ENCODE measurements at regions not wholly inside any gene's neighbourhood (a gene's known extent, or its start where the extent isn't known, plus 50 kb on each side); places are given as distances from the start of the nearest gene placed in this dataset.

GRCh38 chr5:24059716-24060115, 552.3 kb downstream of the PRDM9 start:
- ChIA-PET CTCF (no interaction called here), POLR2A (ENCODE audit: unreplicated experiment) (no interaction called here)
- in situ Hi-C loops (cut with MboI; ENCODE audit: low sequenced_read_pairs), result no loop called here
- WGBS, 2 experiments (ENCODE audit: extremely low coverage in 2 of 2, insufficient read length in 1 of 2), result no CpG with 5 or more reads among the region's 4 CpGs
- dilution Hi-C loops (cut with HindIII; ENCODE audit: low sequenced_read_pairs, unreplicated experiment), result no loop called here
- no peak overlapping the region for H2BK15ac ChIP-seq (ENCODE audit: low read depth, low read length)
- H4K20me1 ChIP-seq (ENCODE audit: insufficient read depth, low read length), result no peaks in the 10 kb centered on the region
- H2BK5ac ChIP-seq (ENCODE audit: low read depth, low read length, poor library complexity, severe bottlenecking), result no peak overlapping the region
- H3K79me1 ChIP-seq (ENCODE audit: low read depth in 1 of 2, low read length in 2 of 2), result no peaks in the 10 kb centered on the region
- H4K8ac ChIP-seq (ENCODE audit: low read depth in 2 of 2, low read length in 2 of 2), result no peak overlapping the region
- no peak overlapping the region for H3K27ac ChIP-seq (ENCODE audit: insufficient read depth, low read length)
- H4K5ac ChIP-seq (ENCODE audit: low read depth, low read length), result no peak overlapping the region
- H2BK20ac ChIP-seq (ENCODE audit: low read depth, low read length), result no peak overlapping the region
- BruUV-seq (replicated peaks), result no TSS peak
- no peaks in the 10 kb centered on the region for H3K36me3 ChIP-seq (ENCODE audit: control insufficient read depth, insufficient read depth, low read length)
- H3K14ac ChIP-seq (replicated peaks; ENCODE audit: low read depth, low read length), result no peak overlapping the region
- DNase-seq, result no peak
- H3K4me3 ChIP-seq (ENCODE audit: insufficient read depth, low read depth, low read length), result no peak overlapping the region
- no peak overlapping the region for H2AK5ac ChIP-seq (ENCODE audit: low read depth, low read length)
- no peaks in the 10 kb centered on the region for H3K4me1 ChIP-seq (ENCODE audit: control insufficient read depth, insufficient read depth, low read length)
- ATAC-seq (ENCODE audit: low read depth), result no peak
- no peak for TF ChIP-seq CEBPB (IDR thresholded peaks at IDR 0.05; ENCODE audit: low read depth, low read length)
- no peak for TF ChIP-seq ELK1 (IDR thresholded peaks at IDR 0.05; ENCODE audit: borderline replicate concordance, low read depth, low read length)
- no peak for TF ChIP-seq NFE2L2 (IDR thresholded peaks at IDR 0.05; ENCODE audit: low read depth, low read length)
- no peak for TF ChIP-seq USF2 (IDR thresholded peaks at IDR 0.05; ENCODE audit: low read depth, low read length)
- TF ChIP-seq FOS (IDR thresholded peaks at IDR 0.05; ENCODE audit: low read depth, low read length), result no peak
- TF ChIP-seq RCOR1 (IDR thresholded peaks at IDR 0.05; ENCODE audit: insufficient replicate concordance, low read length), result no peak
- no peak for TF ChIP-seq POLR2A (IDR thresholded peaks at IDR 0.05; ENCODE audit: low read depth, low read length)
- no peak for TF ChIP-seq SMC3 (IDR thresholded peaks at IDR 0.05; ENCODE audit: low read depth, low read length)
- H2AK9ac ChIP-seq (replicated peaks; ENCODE audit: low read depth, low read length, poor library complexity), result no peak overlapping the region
- no peak overlapping the region for H3K23ac ChIP-seq (ENCODE audit: low read depth, low read length)
- no peak overlapping the region for H3K4me2 ChIP-seq (ENCODE audit: low read depth, low read length)
- H3K27me3 ChIP-seq (ENCODE audit: control insufficient read depth, insufficient read depth, low read length), result no peaks in the 10 kb centered on the region
- no peak overlapping the region for H2BK120ac ChIP-seq (ENCODE audit: low read depth, low read length)
- no peaks in the 10 kb centered on the region for H3K9me1 ChIP-seq (ENCODE audit: insufficient read depth, low read length)
- no peak overlapping the region for H3K9ac ChIP-seq (ENCODE audit: low read depth, low read length)
- H3K9me3 ChIP-seq (ENCODE audit: control insufficient read depth, insufficient read depth, low read length), result 0 out of 2 replicates have a peak, but pooled peaks cover 2% of the 10 kb centered on the region
- no peak overlapping the region for H4K91ac ChIP-seq (ENCODE audit: insufficient read depth, low read depth, low read length)
- H3K4ac ChIP-seq (ENCODE audit: low read depth, low read length), result no peak overlapping the region
- H2AFZ ChIP-seq (replicated peaks; ENCODE audit: low read length, poor library complexity), result no peak overlapping the region
- no peak overlapping the region for H3K18ac ChIP-seq (ENCODE audit: low read depth, low read length)
- intact Hi-C loops (cut with micrococcal nuclease), result no loop called here
- H3K56ac ChIP-seq (ENCODE audit: extremely low read depth, insufficient read depth, low read length), result no peak overlapping the region

All from IMR-90 (cell line).